H9 (cell line): ENCODE measurements at regions not wholly inside any gene's neighbourhood (a gene's known extent, or its start where the extent isn't known, plus 50 kb on each side); places are given as distances from the start of the nearest gene placed in this dataset.

Experiments
- DNase-seq: peaks from one replicate; pipeline ENCODE4 v3.0.0-alpha.2; 2017
- H2AFZ ChIP-seq: one replicate; pipeline ENCODE4 v1.6.1; 2013; ENCODE audit warnings: mild to moderate bottlenecking, low read length, control low read depth, moderate library complexity
- H2AK5ac ChIP-seq: 2 replicates; pipeline ENCODE4 v1.6.1; 2013; ENCODE audit warnings: low read length, control low read depth, mixed read lengths; ENCODE audit not compliant: insufficient read length
- H2BK120ac ChIP-seq: one replicate; pipeline ENCODE4 v1.6.1; 2013; ENCODE audit warnings: low read depth, mild to moderate bottlenecking, low read length, control low read depth, inconsistent platforms; ENCODE audit not compliant: poor library complexity, severe bottlenecking
- H2BK12ac ChIP-seq: 2 replicates; pipeline ENCODE4 v1.6.1; 2013; ENCODE audit warnings: low read length, control low read depth, mixed read lengths, low read depth; ENCODE audit not compliant: insufficient read length
- H2BK15ac ChIP-seq: 2 replicates; pipeline ENCODE4 v1.6.1; 2013; ENCODE audit warnings: low read depth, low read length, control low read depth
- H2BK20ac ChIP-seq: one replicate; pipeline ENCODE4 v1.6.1; 2013; ENCODE audit warnings: low read depth, mild to moderate bottlenecking, low read length, control low read depth, inconsistent platforms; ENCODE audit not compliant: poor library complexity, severe bottlenecking
- H2BK5ac ChIP-seq: 2 replicates; pipeline ENCODE4 v1.6.1; 2013; ENCODE audit warnings: low read length, control low read depth, mixed read lengths; ENCODE audit not compliant: insufficient read length
- H3K14ac ChIP-seq: 2 replicates; pipeline ENCODE4 v1.6.1; 2013; ENCODE audit warnings: low read length, control low read depth; ENCODE audit not compliant: insufficient read depth
- H3K18ac ChIP-seq: 2 replicates; pipeline ENCODE4 v1.6.1; 2013; ENCODE audit warnings: low read depth, mild to moderate bottlenecking, mixed read lengths, low read length, control low read depth; ENCODE audit not compliant: insufficient read length
- H3K23ac ChIP-seq: 2 replicates; pipeline ENCODE4 v1.6.1; 2013; ENCODE audit warnings: low read length, control low read depth, mixed read lengths, low read depth; ENCODE audit not compliant: insufficient read length
- H3K23me2 ChIP-seq: 2 replicates; pipeline ENCODE4 v1.6.1; 2013; ENCODE audit warnings: low read depth, mild to moderate bottlenecking, mixed read lengths, low read length, control low read depth; ENCODE audit not compliant: insufficient read length, poor library complexity, severe bottlenecking
- H3K27ac ChIP-seq: 2 replicates; pipeline ENCODE4 v1.5.1; 2013; ENCODE audit warnings: low read length, control low read depth, mixed read lengths, low read depth; ENCODE audit not compliant: insufficient read length
- H3K27me3 ChIP-seq: 2 replicates; pipeline ENCODE4 v1.6.1; 2013; ENCODE audit warnings: low read length, control low read depth, inconsistent platforms; ENCODE audit not compliant: insufficient read depth
- H3K4ac ChIP-seq: 2 replicates; pipeline ENCODE4 v1.6.1; 2013; ENCODE audit warnings: low read depth, mild to moderate bottlenecking, control low read depth, inconsistent platforms, low read length, moderate library complexity
- H3K4me1 ChIP-seq: 2 replicates; pipeline ENCODE4 v1.6.1; 2013; ENCODE audit warnings: low read length, control low read depth, inconsistent platforms; ENCODE audit not compliant: insufficient read depth
- H3K4me2 ChIP-seq: 2 replicates; pipeline ENCODE4 v1.6.1; 2013; ENCODE audit warnings: low read length, control low read depth, mixed read lengths; ENCODE audit not compliant: insufficient read length, insufficient read depth
- H3K56ac ChIP-seq: 2 replicates; pipeline ENCODE4 v1.6.1; 2013; ENCODE audit warnings: low read depth, mild to moderate bottlenecking, mixed read lengths, low read length, control low read depth; ENCODE audit not compliant: insufficient read length
- H3K79me1 ChIP-seq: 2 replicates; pipeline ENCODE4 v1.6.1; 2013; ENCODE audit warnings: low read depth, mild to moderate bottlenecking, moderate library complexity, low read length, control low read depth, inconsistent platforms; ENCODE audit not compliant: insufficient read depth, poor library complexity, severe bottlenecking
- H3K79me2 ChIP-seq: 2 replicates; pipeline ENCODE4 v1.6.1; 2013; ENCODE audit warnings: low read length, control low read depth, inconsistent platforms; ENCODE audit not compliant: insufficient read depth
- H3K9ac ChIP-seq: 2 replicates; pipeline ENCODE4 v1.6.1; 2013; ENCODE audit warnings: low read length, control low read depth, mixed read lengths; ENCODE audit not compliant: insufficient read length; ENCODE audit errors: extremely low read depth
- H3K9me3 ChIP-seq: one replicate; pipeline ENCODE4 v1.6.1; 2013; ENCODE audit warnings: low read depth, low read length, inconsistent platforms; ENCODE audit not compliant: control insufficient read depth
- H3T11ph ChIP-seq: one replicate; pipeline ENCODE4 v1.6.1; 2013; ENCODE audit warnings: mild to moderate bottlenecking, low read length, control low read depth, inconsistent platforms
- H4K20me1 ChIP-seq: one replicate; pipeline ENCODE4 v1.6.1; 2013; ENCODE audit not compliant: control insufficient read depth, insufficient read length, insufficient read depth
- H4K5ac ChIP-seq: 2 replicates; pipeline ENCODE4 v1.6.1; 2013; ENCODE audit warnings: low read depth, mild to moderate bottlenecking, mixed read lengths, low read length, control low read depth; ENCODE audit not compliant: insufficient read length
- H4K8ac ChIP-seq: replicated peaks from 2 replicates; pipeline ENCODE4 v1.6.1; 2013; ENCODE audit warnings: low read length, control low read depth, mixed read lengths, low read depth; ENCODE audit not compliant: insufficient read length
- H4K91ac ChIP-seq: 2 replicates; pipeline ENCODE4 v1.6.1; 2013; ENCODE audit warnings: low read depth, mild to moderate bottlenecking, moderate library complexity, mixed read lengths, low read length, control low read depth; ENCODE audit not compliant: insufficient read length
- H3K27ac Mint-ChIP-seq, 3 experiments: 2 replicates in 2 of 3; 3 replicates in 1 of 3; pipeline ENCODE4 v1.8.0; 2020 to 2021; ENCODE audit warnings: mixed read lengths in 3 of 3, mild to moderate bottlenecking in 1 of 3, moderate library complexity in 1 of 3
- H3K27me3 Mint-ChIP-seq: 2 replicates; pipeline ENCODE4 v1.8.0; 2021; ENCODE audit warnings: low read depth, mild to moderate bottlenecking, moderate library complexity, mixed read lengths
- H3K36me3 Mint-ChIP-seq, 3 experiments: 2 replicates in 2 of 3; 3 replicates in 1 of 3; pipeline ENCODE4 v1.8.0; 2020 to 2021; ENCODE audit warnings: low read depth in 3 of 3, mixed read lengths in 3 of 3; ENCODE audit not compliant: insufficient read depth in 1 of 3
- H3K4me1 Mint-ChIP-seq, 2 experiments: 2 replicates each; pipeline ENCODE4 v1.8.0; 2020; ENCODE audit warnings: mixed read lengths in 2 of 2
- H3K4me3 Mint-ChIP-seq, 2 experiments: 2 replicates in 1 of 2; 3 replicates in 1 of 2; pipeline ENCODE4 v1.8.0; 2020 to 2021; ENCODE audit warnings: mild to moderate bottlenecking in 2 of 2, mixed read lengths in 2 of 2, moderate library complexity in 1 of 2
- H3K9me3 Mint-ChIP-seq, 2 experiments: 2 replicates in 1 of 2; 3 replicates in 1 of 2; pipeline ENCODE4 v1.8.0; 2020; ENCODE audit warnings: mild to moderate bottlenecking in 2 of 2, mixed read lengths in 2 of 2, moderate library complexity in 1 of 2
- CTCF ChIP-seq: fragments of 200-600 bp; sonication (generic); conservative IDR thresholded peaks from 3 replicates; pipeline ENCODE4 v1.8.0; 2021; ENCODE audit warnings: antibody characterized with exemption, mild to moderate bottlenecking
- WGBS: extraction: QIAGEN DNeasy Blood & Tissue Kit; methylation state at CpG from one replicate; pipeline ENCODE4 v1.1.7; 2013; ENCODE audit warnings: missing lambda C conversion rate, low lambda C conversion rate, mixed read lengths; ENCODE audit not compliant: insufficient read length; ENCODE audit errors: extremely low coverage; 5-methylcytosine and 5-hydroxymethylcytosine counted together

GRCh38 chr3:106010829-106011228 is 142.0 kb upstream of the CBLB start:
- no CpG with 5 or more reads among the region's 3 CpGs for WGBS
- H3K4me1 Mint-ChIP-seq: no peaks in the 10 kb centered on the region; a peak in 1 of 4 replicates
- no peak overlapping the region for H3K4ac ChIP-seq

More at GRCh38 chr3:106010829-106011228, 142.0 kb upstream of the CBLB start:
- H4K20me1 ChIP-seq: no peaks in the 10 kb centered on the region
- no peak overlapping the region for H3K18ac ChIP-seq
- H2BK15ac ChIP-seq: no peak overlapping the region
- no peak overlapping the region for H2AFZ ChIP-seq
- H3K4me1 ChIP-seq: no peaks in the 10 kb centered on the region
- no peaks in the 10 kb centered on the region for H3K79me2 ChIP-seq
- no peak overlapping the region for H3K23ac ChIP-seq
- H2BK20ac ChIP-seq: no peak overlapping the region
- no peak overlapping the region for H3T11ph ChIP-seq
- no peak overlapping the region for H3K4me2 ChIP-seq
- H3K23me2 ChIP-seq: no peaks in the 10 kb centered on the region
- Mint-ChIP-seq H3K36me3 (no peaks in the 10 kb centered on the region), H3K4me3 (no peak overlapping the region), H3K9me3 (no peaks in the 10 kb centered on the region), H3K27me3 (no peaks in the 10 kb centered on the region), H3K27ac (no peak overlapping the region)
- no peak overlapping the region for H2AK5ac ChIP-seq
- H2BK5ac ChIP-seq: no peak overlapping the region
- H4K91ac ChIP-seq: no peak overlapping the region
- no peak overlapping the region for H2BK12ac ChIP-seq
- H3K14ac ChIP-seq: no peak overlapping the region
- H3K9ac ChIP-seq: no peak overlapping the region
- H4K8ac ChIP-seq: no peak overlapping the region
- no peak overlapping the region for H3K27ac ChIP-seq
- no peak overlapping the region for H4K5ac ChIP-seq
- no peaks in the 10 kb centered on the region for H3K9me3 ChIP-seq
- no peaks in the 10 kb centered on the region for H3K79me1 ChIP-seq
- H3K56ac ChIP-seq: no peak overlapping the region
- no peak for TF ChIP-seq CTCF
- DNase-seq: no peak
- no peaks in the 10 kb centered on the region for H3K27me3 ChIP-seq
- H2BK120ac ChIP-seq: no peak overlapping the region
